ENCODE measurements at regions not wholly inside any gene's neighbourhood (a gene's known extent, or its start where the extent isn't known, plus 50 kb on each side); places are given as distances from the start of the nearest gene placed in this dataset.

GRCh38 chr9:115556432-115556831, 438.5 kb upstream of the TNC start:
- TF ChIP-seq EZH2phosphoT487 (IDR thresholded peaks at IDR 0.05; ENCODE audit: low read depth, severe bottlenecking, unreplicated experiment) (no peak), EZH2 (IDR thresholded peaks at IDR 0.05; ENCODE audit: borderline replicate concordance) (no peak)
- TF ChIP-seq, protein P1, sequence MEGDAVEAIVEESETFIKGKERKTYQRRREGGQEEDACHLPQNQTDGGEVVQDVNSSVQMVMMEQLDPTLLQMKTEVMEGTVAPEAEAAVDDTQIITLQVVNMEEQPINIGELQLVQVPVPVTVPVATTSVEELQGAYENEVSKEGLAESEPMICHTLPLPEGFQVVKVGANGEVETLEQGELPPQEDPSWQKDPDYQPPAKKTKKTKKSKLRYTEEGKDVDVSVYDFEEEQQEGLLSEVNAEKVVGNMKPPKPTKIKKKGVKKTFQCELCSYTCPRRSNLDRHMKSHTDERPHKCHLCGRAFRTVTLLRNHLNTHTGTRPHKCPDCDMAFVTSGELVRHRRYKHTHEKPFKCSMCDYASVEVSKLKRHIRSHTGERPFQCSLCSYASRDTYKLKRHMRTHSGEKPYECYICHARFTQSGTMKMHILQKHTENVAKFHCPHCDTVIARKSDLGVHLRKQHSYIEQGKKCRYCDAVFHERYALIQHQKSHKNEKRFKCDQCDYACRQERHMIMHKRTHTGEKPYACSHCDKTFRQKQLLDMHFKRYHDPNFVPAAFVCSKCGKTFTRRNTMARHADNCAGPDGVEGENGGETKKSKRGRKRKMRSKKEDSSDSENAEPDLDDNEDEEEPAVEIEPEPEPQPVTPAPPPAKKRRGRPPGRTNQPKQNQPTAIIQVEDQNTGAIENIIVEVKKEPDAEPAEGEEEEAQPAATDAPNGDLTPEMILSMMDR (IDR thresholded peaks at IDR 0.05; ENCODE audit: poor library complexity) = no peak
